ENCODE measurements at regions not wholly inside any gene's neighbourhood (a gene's known extent, or its start where the extent isn't known, plus 50 kb on each side); places are given as distances from the start of the nearest gene placed in this dataset.

DNA sequence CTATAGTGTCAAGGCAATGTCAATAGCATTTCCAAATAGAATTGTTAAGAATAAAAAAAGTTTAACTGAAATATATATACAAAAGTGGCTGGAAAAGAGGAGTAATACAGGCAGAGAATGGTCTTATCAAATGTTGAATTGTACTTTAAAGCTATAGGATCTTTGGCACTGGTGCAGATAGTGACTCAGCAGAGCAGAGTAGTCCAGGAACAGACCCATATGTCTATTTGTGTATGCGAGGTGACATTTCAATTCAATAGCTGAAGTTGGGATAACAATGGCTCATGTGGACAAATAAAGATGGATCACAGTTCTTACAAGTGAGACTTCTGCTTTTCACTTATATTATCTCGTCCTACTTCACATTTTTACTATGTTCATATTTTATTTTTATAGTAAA, 543.0 kb upstream of the B3GALT2 start:
- TF ChIP-seq, protein P1, sequence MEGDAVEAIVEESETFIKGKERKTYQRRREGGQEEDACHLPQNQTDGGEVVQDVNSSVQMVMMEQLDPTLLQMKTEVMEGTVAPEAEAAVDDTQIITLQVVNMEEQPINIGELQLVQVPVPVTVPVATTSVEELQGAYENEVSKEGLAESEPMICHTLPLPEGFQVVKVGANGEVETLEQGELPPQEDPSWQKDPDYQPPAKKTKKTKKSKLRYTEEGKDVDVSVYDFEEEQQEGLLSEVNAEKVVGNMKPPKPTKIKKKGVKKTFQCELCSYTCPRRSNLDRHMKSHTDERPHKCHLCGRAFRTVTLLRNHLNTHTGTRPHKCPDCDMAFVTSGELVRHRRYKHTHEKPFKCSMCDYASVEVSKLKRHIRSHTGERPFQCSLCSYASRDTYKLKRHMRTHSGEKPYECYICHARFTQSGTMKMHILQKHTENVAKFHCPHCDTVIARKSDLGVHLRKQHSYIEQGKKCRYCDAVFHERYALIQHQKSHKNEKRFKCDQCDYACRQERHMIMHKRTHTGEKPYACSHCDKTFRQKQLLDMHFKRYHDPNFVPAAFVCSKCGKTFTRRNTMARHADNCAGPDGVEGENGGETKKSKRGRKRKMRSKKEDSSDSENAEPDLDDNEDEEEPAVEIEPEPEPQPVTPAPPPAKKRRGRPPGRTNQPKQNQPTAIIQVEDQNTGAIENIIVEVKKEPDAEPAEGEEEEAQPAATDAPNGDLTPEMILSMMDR (IDR thresholded peaks at IDR 0.05): no peak
- TF ChIP-seq POLR2A (IDR thresholded peaks at IDR 0.05): no peak
